Ectodermal cell (in vitro differentiated cells): ENCODE measurements at regions not wholly inside any gene's neighbourhood (a gene's known extent, or its start where the extent isn't known, plus 50 kb on each side); places are given as distances from the start of the nearest gene placed in this dataset.
"Not testable (repeated sequence)": the region's sequence is repeated elsewhere in the genome, so short reads cannot be mapped to it uniquely, and the experiment has no call there.

Experiments used
- H3K27ac ChIP-seq: 2 replicates; pipeline ENCODE4 v1.7.0; 2013; ENCODE audit warnings: mild to moderate bottlenecking, low read depth, low read length; ENCODE audit not compliant: insufficient read depth, poor library complexity, severe bottlenecking
- H3K27me3 ChIP-seq: 2 replicates; pipeline ENCODE4 v1.7.0; 2013; ENCODE audit warnings: mild to moderate bottlenecking, low read length; ENCODE audit not compliant: insufficient read depth, control insufficient read depth, poor library complexity, severe bottlenecking
- H3K36me3 ChIP-seq: one replicate; pipeline ENCODE4 v1.7.0; 2013; ENCODE audit warnings: low read length; ENCODE audit not compliant: control insufficient read depth, insufficient read depth
- H3K4me1 ChIP-seq: one replicate; pipeline ENCODE4 v1.7.0; 2013; ENCODE audit warnings: low read length; ENCODE audit not compliant: control insufficient read depth, insufficient read depth
- H3K4me3 ChIP-seq: 2 replicates; pipeline ENCODE4 v1.7.0; 2013; ENCODE audit warnings: low read depth, low read length, control low read depth; ENCODE audit not compliant: insufficient read depth
- H3K9me3 ChIP-seq: 2 replicates; pipeline ENCODE4 v1.7.0; 2013; ENCODE audit warnings: mild to moderate bottlenecking, low read length, moderate library complexity; ENCODE audit not compliant: control insufficient read depth
- WGBS, 2 experiments: methylation state at CpG; one replicate each; pipeline ENCODE4 v1.1.7; 2013; ENCODE audit warnings: missing lambda C conversion rate in 2 of 2; 5-methylcytosine and 5-hydroxymethylcytosine counted together

DNA sequence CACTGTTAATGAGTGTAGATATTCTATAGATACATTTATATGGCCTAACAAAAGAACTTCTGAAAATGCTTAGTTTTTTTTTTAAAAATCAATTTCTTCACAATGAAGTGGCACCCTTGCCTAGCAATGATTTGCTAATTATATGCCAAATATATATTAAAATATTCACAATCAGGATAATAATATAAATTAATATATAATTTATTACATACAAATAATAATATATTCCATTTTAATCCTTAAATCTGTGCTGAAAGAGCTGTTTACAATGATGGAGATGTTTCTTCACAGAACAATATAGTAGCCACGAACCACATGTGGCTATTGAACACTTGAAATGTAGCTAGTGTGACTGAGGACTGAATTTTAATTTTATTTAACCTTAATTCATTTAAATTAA, 648.4 kb upstream of the GBE1 start:
- Histone ChIP-seq H3K4me1 (peaks cover 3% of the 10 kb centered on the region), H3K27me3 (no peaks in the 10 kb centered on the region), H3K4me3 (no peak overlapping the region), H3K36me3 (no peaks in the 10 kb centered on the region), H3K27ac (no peak overlapping the region), H3K9me3 (no peaks in the 10 kb centered on the region)
- WGBS, 2 experiments, result 100% methylated on average over 1 of the region's 1 CpG; no CpG with 5 or more reads in 1 of the 2 experiments

DNA sequence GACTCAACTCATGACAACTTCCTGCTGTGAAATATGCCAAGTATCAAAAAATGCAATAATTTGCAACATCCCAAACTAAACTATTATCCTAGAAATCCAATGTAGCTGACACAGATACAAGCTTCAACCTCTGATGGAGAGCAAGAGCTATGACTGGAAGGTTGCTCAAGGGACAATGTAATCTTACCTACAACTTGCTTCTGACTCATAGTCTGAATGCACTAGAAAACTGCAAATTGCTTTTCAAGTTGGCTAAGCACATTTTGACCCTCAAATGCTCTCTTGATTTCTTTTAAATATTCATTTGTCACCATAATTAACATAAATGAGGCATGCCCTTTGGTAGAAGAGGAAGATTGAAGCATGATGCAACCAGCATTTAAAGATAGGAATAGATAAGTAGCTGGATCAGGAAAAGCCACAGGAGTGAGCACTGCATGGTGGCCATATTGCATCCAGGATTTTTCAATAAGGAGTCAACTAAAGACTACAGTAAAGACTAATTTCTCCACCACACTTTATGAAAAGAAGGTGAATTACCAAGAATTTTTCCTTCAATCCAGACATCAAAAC, 630.8 kb upstream of the GBE1 start:
- Histone ChIP-seq H3K4me1 (no peaks in the 10 kb centered on the region), H3K4me3 (no peak overlapping the region), H3K36me3 (no peaks in the 10 kb centered on the region), H3K9me3 (no peaks in the 10 kb centered on the region), H3K27ac (no peak overlapping the region), H3K27me3 (no peaks in the 10 kb centered on the region)

DNA sequence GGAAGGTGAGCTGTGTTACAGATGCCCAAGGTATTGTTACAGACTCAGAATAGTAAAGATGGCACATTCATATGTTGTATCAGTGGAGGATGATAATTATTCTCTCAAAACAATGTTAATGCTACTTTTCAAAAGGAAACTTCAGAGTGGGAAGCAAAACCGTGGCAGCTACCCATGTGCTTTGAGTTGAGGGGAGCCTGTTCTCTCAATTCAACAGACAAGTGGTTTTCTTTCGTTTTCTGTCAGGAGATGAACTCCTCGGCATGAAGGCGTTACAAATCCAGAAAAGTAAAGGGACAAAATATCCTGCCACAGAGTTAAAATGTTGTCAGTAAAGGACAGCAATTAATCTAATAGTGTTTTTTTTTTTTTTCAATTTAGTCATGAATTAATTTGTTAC, 629.4 kb upstream of the GBE1 start:
- Histone ChIP-seq H3K27ac (no peak overlapping the region), H3K36me3 (no peaks in the 10 kb centered on the region), H3K4me1 (no peaks in the 10 kb centered on the region), H3K4me3 (no peak overlapping the region), H3K27me3 (no peaks in the 10 kb centered on the region), H3K9me3 (no peaks in the 10 kb centered on the region)
- 93 to 94% methylated on average over 4 of the region's 4 CpGs for WGBS, 2 experiments

DNA sequence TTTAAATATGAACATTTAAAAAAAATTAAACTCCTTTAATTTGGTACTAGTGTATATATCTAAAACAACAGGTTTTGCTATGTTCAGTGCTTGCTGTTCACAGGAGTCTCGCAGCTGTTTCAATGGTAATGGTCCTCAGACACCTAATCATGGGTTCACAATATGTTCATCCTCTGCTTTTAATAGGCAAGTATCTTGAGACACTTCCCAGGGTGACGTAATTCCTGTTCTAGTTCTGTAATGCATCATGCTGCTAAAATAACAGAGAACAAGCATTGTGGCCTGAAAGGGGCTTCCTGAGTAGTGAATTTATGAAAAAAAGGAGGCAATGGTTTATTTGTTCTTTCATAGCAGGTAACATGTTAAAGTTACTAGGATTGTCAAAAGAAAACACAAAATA, 625.2 kb upstream of the GBE1 start:
- 93 to 97% methylated on average over 2 of the region's 2 CpGs for WGBS, 2 experiments
- H3K4me1 ChIP-seq, result no peaks in the 10 kb centered on the region

DNA sequence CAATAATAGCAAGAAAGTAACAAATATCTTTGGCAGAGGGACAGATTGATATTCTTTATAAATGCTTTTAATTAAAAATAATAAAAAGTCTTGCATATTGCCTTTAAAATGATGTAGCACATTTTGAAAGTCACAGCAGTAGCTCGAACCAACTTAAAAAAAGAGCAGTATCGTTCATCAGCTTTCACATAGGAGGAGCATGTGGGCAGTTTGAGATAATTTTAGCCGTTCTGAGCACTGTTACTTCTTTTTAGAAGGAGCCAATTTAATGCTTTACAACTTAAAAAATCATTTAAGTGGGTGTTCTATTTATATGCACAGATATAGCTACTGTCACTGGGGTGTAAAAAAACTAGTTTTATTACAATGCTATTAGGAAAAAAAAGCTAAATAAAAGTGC, 622.7 kb upstream of the GBE1 start:
- Histone ChIP-seq H3K4me1 (no peaks in the 10 kb centered on the region), H3K36me3 (no peaks in the 10 kb centered on the region), H3K4me3 (no peak overlapping the region), H3K27me3 (no peaks in the 10 kb centered on the region), H3K9me3 (no peaks in the 10 kb centered on the region), H3K27ac (no peak overlapping the region)
- WGBS, 2 experiments, result 90 to 95% methylated on average over 2 to 3 of the region's 3 CpGs

More for the DNA sequence above, 625.2 kb upstream of the GBE1 start:
- Histone ChIP-seq H3K27me3 (no peaks in the 10 kb centered on the region), H3K36me3 (no peaks in the 10 kb centered on the region), H3K9me3 (no peaks in the 10 kb centered on the region), H3K27ac (no peak overlapping the region), H3K4me3 (no peak overlapping the region)

DNA sequence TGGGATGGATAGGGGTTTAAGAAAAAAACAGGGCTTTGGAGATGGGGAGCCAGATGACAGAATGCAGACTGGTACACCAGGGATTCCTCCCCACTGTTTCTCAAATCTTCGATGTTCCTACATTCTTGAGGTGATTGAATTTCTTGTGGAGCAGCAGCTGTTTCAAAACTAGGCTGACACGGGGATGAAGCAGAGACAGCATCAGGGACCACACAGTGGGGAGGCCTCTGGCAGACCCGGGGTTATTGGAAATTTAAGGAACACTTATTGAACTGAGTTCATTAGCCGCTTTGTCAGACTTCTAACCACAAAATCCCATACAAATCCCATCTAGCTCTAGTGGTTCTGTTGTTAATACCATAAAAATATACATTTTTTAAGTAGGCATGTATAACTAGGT, 621.4 kb upstream of the GBE1 start:
- Histone ChIP-seq H3K4me3 (no peak overlapping the region), H3K4me1 (no peaks in the 10 kb centered on the region), H3K27me3 (no peaks in the 10 kb centered on the region), H3K36me3 (no peaks in the 10 kb centered on the region), H3K9me3 (no peaks in the 10 kb centered on the region), H3K27ac (no peak overlapping the region)
- 86 to 94% methylated on average over 4 of the region's 4 CpGs for WGBS, 2 experiments

DNA sequence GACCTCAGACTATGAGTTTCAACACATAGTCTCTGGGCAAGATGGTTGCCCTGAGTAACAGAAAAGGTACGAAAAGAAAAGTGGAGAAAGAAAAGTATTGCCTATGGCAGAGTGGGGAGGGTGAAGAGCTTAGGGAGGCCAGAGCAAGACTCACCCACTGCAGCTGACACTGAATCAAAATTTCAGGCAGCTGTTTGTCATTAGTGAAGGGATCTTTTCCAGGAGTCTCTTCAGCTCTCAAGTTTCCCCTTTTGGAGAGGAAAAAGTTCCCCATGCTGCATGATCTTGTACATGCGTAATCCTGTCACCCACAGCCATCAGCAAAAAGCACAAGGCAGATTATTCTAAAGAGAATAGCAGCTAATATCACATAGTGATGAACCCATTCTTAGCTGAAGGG, 616.9 kb upstream of the GBE1 start:
- Histone ChIP-seq H3K4me1 (no peaks in the 10 kb centered on the region), H3K9me3 (no peaks in the 10 kb centered on the region), H3K4me3 (no peak overlapping the region), H3K27me3 (no peaks in the 10 kb centered on the region), H3K27ac (no peak overlapping the region), H3K36me3 (no peaks in the 10 kb centered on the region)
- WGBS, 2 experiments, result 86 to 98% methylated on average over 2 of the region's 2 CpGs

DNA sequence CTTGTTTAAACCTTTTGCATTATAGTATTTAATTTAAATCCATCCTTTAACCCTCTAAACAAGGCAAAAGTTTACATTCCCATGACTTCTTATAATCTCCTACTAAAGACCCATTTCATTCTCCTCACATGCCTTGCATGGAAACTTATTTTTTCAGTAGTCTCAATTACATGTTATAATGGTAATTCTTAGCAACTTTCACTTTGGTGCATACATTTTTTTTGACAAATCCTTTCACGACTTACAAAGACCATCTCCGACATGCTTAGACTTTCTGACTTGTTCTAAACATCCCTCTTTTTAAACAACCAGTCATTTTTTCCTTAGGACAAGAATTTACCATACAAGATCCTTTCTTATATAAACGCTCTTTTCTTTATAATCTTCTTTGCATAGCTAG, 615.4 kb upstream of the GBE1 start:
- Histone ChIP-seq H3K27me3 (no peaks in the 10 kb centered on the region), H3K36me3 (no peaks in the 10 kb centered on the region), H3K27ac (no peak overlapping the region), H3K9me3 (no peaks in the 10 kb centered on the region), H3K4me3 (no peak overlapping the region), H3K4me1 (no peaks in the 10 kb centered on the region)
- WGBS, 2 experiments, result 84 to 87% methylated on average over 3 of the region's 3 CpGs

DNA sequence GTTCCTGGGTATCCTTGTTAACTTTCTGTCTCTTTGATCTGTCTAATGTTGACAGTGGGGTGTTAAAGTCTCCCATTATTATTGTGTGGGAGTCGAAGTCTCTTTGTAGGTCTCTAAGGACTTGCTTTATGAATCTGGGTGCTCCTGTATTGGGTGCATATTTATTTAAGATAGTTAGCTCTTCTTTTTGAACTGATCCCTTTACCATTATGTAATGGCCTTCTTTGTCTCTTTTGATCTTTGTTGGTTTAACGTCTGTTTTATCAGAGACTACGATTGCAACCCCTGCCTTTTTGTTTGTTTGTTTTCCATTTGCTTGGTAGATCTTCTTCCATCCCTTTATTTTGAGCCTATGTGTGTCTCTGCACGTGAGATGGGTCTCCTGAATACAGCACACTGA, 612.4 kb upstream of the GBE1 start:
- H3K27ac ChIP-seq, H3K4me3 ChIP-seq, H3K4me1 ChIP-seq, H3K27me3 ChIP-seq, H3K9me3 ChIP-seq, H3K36me3 ChIP-seq: not testable (repeated sequence)
- WGBS, 2 experiments, result 82 to 88% methylated on average over 4 of the region's 4 CpGs

DNA sequence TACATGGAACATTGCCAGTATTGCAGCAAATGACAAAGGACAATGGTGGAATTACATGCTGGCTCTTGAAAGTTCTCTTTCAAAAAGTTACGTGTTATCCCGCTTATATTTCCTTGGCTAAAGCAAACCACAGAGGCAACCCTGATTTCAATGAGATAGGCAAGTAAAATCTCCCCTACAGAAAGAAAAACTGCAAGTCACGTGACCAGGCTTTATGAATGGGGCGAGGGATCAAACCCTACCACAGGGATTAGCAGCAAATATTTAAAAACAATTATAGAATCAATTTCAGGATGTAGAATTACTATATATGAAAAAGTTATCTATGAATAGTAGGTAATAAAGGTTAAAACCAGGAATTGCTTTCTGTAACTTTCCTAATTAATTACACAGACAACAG, 603.4 kb upstream of the GBE1 start:
- WGBS, 2 experiments, result 87 to 98% methylated on average over 2 to 3 of the region's 4 CpGs
- Histone ChIP-seq H3K36me3 (no peaks in the 10 kb centered on the region), H3K9me3 (no peaks in the 10 kb centered on the region), H3K4me3 (no peak overlapping the region), H3K27ac (no peak overlapping the region), H3K4me1 (no peaks in the 10 kb centered on the region), H3K27me3 (no peaks in the 10 kb centered on the region)

DNA sequence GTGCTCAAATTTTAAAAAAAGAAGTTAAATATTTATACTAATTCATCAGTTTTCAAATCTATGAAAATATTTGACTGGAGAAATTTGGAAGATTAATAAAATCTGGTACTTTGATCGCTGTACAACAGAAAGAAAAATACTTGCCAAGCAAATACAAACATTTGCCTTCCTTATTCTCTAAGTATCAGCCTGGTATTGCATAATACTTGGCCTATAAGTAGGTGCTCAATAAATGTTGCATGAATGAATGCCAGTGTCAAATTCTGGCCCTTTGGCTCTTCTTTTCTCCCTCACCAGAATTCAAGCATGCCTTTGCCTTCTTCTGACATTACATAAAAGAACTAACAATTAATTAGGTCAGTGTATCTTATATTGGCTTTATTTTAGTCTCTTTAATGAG, 601.7 kb upstream of the GBE1 start:
- no peak overlapping the region for H3K27ac ChIP-seq
- WGBS, 2 experiments, result no CpG with 5 or more reads among the region's 1 CpG
- no peaks in the 10 kb centered on the region for H3K27me3 ChIP-seq
- H3K36me3 ChIP-seq, result no peaks in the 10 kb centered on the region
- no peaks in the 10 kb centered on the region for H3K4me1 ChIP-seq
- no peaks in the 10 kb centered on the region for H3K9me3 ChIP-seq
- H3K4me3 ChIP-seq, result no peak overlapping the region
